ENCODE measurements at regions not wholly inside any gene's neighbourhood (a gene's known extent, or its start where the extent isn't known, plus 50 kb on each side); places are given as distances from the start of the nearest gene placed in this dataset.

GRCh38 chr12:38969706-38970105, 64.3 kb upstream of the CPNE8 start (continued):
- no peak for TF ChIP-seq BRF2 (IDR thresholded peaks at IDR 0.05; ENCODE audit: borderline replicate concordance, insufficient read depth, insufficient read length)
- no peak for TF ChIP-seq XRCC5 (IDR thresholded peaks at IDR 0.05; ENCODE audit: low read depth, low read length)

- no peaks in the 10 kb centered on the region for H3K9me1 ChIP-seq (ENCODE audit: control insufficient read depth, insufficient read depth, low read length)
- ChIA-PET CTCF (ENCODE audit: low intra/inter-chr PET ratio) (no interaction called here), POLR2A (no interaction called here)
- no peak overlapping the region for H3K4me3 ChIP-seq
- H3K9ac ChIP-seq (ENCODE audit: insufficient read depth in 1 of 2, low read depth in 2 of 2, low read length in 2 of 2): no peak overlapping the region
- no peaks in the 10 kb centered on the region for H3K79me2 ChIP-seq (ENCODE audit: control insufficient read depth, insufficient read depth, low read length)
- no peak for ATAC-seq
- no peaks in the 10 kb centered on the region for H3K36me3 ChIP-seq (ENCODE audit: control insufficient read depth, insufficient read depth, low read length)
- no TSS peak for BruUV-seq (replicated peaks)
- no peak overlapping the region for H2AFZ ChIP-seq (ENCODE audit: low read depth, low read length)
- H3K4me1 ChIP-seq (replicated peaks in 1 of 2; ENCODE audit: control insufficient read depth in 2 of 2, insufficient read depth in 2 of 2, low read length in 2 of 2): no peaks in the 10 kb centered on the region
- H4K20me1 ChIP-seq (replicated peaks; ENCODE audit: control insufficient read depth, insufficient read depth, low read length): no peaks in the 10 kb centered on the region
- WGBS (ENCODE audit: insufficient coverage, low coverage, missing lambda C conversion rate): 0% methylated on average over 5 of the region's 5 CpGs
- intact Hi-C loops (cut with micrococcal nuclease): no loop called here
- no peaks in the 10 kb centered on the region for H3K9me3 ChIP-seq (replicated peaks; ENCODE audit: control insufficient read depth, insufficient read depth, low read depth, low read length)
- no peak overlapping the region for H3K27ac ChIP-seq (ENCODE audit: extremely low read depth, low read depth, low read length)
- FAIRE-seq: no peak
- TF ChIP-seq ZNF778 (CRISPR knock-in tag; IDR thresholded peaks at IDR 0.05) (no peak), ZNF449 (CRISPR knock-in tag; IDR thresholded peaks at IDR 0.05) (no peak), ZNF512 (tag; IDR thresholded peaks at IDR 0.05) (no peak), TRIM25 (IDR thresholded peaks at IDR 0.05; ENCODE audit: borderline replicate concordance) (no peak), ZNF184 (CRISPR knock-in tag; IDR thresholded peaks at IDR 0.05) (no peak), U2AF1 (optimal IDR thresholded peaks at IDR 0.05; ENCODE audit: low read depth, low read length) (no peak), SNAPC5 (CRISPR knock-in tag; IDR thresholded peaks at IDR 0.05) (no peak), YBX1 (IDR thresholded peaks at IDR 0.05) (no peak), KDM1A (IDR thresholded peaks at IDR 0.05) (no peak)
- DNase-seq (ENCODE audit: extremely low read depth in 1 of 4, low spot score in 3 of 4): no peak
- in situ Hi-C loops (cut with MboI): no loop called here
- no peaks in the 10 kb centered on the region for H3K27me3 ChIP-seq (ENCODE audit: control insufficient read depth in 2 of 2, insufficient read depth in 2 of 2, low read length in 2 of 2)
- H3K4me2 ChIP-seq (ENCODE audit: insufficient read depth, low read length): no peak overlapping the region
These were observed 56.3 kb upstream of the CPNE8 start for GRCh38 chr12:38961683-38962082.

All from K562 (cell line).